ENCODE measurements at regions not wholly inside any gene's neighbourhood (a gene's known extent, or its start where the extent isn't known, plus 50 kb on each side); places are given as distances from the start of the nearest gene placed in this dataset.
"Not testable (repeated sequence)": the region's sequence is repeated elsewhere in the genome, so short reads cannot be mapped to it uniquely, and the experiment has no call there.

DNA sequence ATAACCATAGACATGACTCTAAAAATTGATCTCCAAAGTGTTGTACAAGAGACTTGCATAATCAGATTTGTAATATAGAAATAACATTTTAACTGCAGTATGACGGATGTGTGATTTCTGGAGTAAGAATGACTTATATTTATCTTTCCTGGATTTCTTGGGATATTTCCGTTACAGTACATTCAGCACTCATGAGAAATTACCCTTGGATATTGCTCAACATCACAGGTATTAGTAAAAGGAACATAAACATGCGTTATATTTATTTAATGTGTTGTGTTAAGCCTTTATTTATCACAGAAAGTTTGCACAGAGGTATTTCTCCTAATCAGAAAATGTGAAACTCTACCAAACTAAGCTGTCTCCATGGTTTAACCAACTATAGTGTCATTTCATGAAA lies 1823.9 kb upstream of the C9orf72 start:
- no peak for TF ChIP-seq EP300 (IDR thresholded peaks at IDR 0.05)
- TF ChIP-seq, protein P1, sequence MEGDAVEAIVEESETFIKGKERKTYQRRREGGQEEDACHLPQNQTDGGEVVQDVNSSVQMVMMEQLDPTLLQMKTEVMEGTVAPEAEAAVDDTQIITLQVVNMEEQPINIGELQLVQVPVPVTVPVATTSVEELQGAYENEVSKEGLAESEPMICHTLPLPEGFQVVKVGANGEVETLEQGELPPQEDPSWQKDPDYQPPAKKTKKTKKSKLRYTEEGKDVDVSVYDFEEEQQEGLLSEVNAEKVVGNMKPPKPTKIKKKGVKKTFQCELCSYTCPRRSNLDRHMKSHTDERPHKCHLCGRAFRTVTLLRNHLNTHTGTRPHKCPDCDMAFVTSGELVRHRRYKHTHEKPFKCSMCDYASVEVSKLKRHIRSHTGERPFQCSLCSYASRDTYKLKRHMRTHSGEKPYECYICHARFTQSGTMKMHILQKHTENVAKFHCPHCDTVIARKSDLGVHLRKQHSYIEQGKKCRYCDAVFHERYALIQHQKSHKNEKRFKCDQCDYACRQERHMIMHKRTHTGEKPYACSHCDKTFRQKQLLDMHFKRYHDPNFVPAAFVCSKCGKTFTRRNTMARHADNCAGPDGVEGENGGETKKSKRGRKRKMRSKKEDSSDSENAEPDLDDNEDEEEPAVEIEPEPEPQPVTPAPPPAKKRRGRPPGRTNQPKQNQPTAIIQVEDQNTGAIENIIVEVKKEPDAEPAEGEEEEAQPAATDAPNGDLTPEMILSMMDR (IDR thresholded peaks at IDR 0.05) = no peak
- Histone ChIP-seq H3K27me3 (no peaks in the 10 kb centered on the region), H3K4me3 (no peak overlapping the region), H3K9me3 (no peaks in the 10 kb centered on the region), H3K4me1 (ENCODE audit: insufficient read depth) (no peaks in the 10 kb centered on the region), H3K27ac (no peak overlapping the region), H3K36me3 (no peaks in the 10 kb centered on the region)
- WGBS, 3 donors = 81 to 88% (median 85%) methylated on average over 3 of the region's 3 CpGs
- intact Hi-C loops (cut with DNase I) = no loop called here
- no peak for DNase-seq

DNA sequence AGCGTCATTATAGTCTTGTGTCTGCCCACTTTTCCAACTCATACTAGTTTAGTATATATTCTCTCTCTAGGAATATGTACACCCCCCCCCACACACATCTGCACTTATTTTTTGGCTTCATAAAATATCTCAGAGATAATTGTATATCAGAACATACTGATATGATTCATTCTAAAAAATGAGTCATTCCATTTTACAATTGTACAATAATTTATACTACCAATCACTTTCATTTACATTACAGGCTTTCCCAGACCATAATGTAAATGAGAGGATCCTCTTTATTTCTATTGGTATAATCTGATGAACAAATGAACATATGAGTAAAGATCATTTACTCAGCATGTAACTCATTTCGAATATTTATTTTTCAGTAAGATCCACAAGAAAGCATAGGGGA lies 1842.9 kb upstream of the C9orf72 start:
- no peaks in the 10 kb centered on the region for H3K36me3 ChIP-seq
- 87 to 89% (median 88%) methylated on average over 2 of the region's 2 CpGs for WGBS, 3 donors
- no peak for DNase-seq
- no peak overlapping the region for H3K27ac ChIP-seq
- no peaks in the 10 kb centered on the region for H3K9me3 ChIP-seq
- no peak for TF ChIP-seq POLR2A (IDR thresholded peaks at IDR 0.05)
- no peak for TF ChIP-seq EP300 (IDR thresholded peaks at IDR 0.05)
- TF ChIP-seq, protein P1 (IDR thresholded peaks at IDR 0.05) = no peak
- H3K4me1 ChIP-seq (ENCODE audit: insufficient read depth) = no peaks in the 10 kb centered on the region
- intact Hi-C loops (cut with DNase I) = no loop called here
- no peaks in the 10 kb centered on the region for H3K27me3 ChIP-seq
- H3K4me3 ChIP-seq = no peak overlapping the region

DNA sequence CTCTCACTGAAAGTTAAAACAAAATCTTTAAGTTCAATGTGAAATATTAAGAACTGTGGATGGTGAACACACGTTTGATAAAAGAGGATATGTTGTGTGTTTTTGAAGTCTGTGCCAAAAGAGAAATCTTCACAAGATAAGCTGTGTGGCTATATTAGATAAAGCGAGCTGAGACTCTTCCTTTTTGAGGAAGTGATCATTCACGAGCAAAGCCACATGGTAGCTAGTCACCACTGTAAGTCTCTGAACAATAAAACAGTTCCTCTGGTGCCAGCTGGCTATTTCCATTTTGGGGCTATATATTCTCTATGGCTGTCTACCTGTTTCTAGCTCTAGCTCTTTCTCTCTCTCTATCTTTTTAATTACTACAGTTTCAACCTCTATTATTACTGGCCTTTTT lies 1849.2 kb upstream of the C9orf72 start:
- Histone ChIP-seq H3K36me3 (no peaks in the 10 kb centered on the region), H3K9me3 (no peaks in the 10 kb centered on the region), H3K4me3 (no peak overlapping the region), H3K27me3 (no peaks in the 10 kb centered on the region), H3K4me1 (ENCODE audit: insufficient read depth) (no peaks in the 10 kb centered on the region), H3K27ac (no peak overlapping the region)
- intact Hi-C loops (cut with DNase I) = no loop called here
- WGBS, 3 donors = 23 to 34% (median 29%) methylated on average over 3 of the region's 3 CpGs
- DNase-seq = no peak
- TF ChIP-seq, protein P1 (IDR thresholded peaks at IDR 0.05) = no peak
- TF ChIP-seq EP300 (IDR thresholded peaks at IDR 0.05) (no peak), POLR2A (IDR thresholded peaks at IDR 0.05) (no peak)

DNA sequence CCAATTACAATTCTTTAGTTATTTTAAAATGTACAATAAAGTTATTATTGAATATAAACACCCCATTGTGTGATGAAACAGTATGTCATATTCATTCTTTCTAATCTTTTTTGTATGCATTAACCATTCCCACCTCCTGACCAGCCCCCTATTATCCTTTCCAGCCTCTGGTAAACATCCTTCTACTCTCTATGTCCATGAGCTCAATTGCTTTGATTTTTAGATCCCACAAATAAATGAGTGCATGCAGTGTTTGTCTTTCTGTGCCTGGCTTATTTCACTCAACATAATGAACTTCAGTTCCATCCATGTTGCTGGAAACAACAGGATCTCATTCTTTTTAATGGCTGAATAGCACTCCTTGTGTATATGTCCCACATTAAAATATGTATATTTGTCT lies 1858.9 kb upstream of the C9orf72 start:
- Histone ChIP-seq H3K36me3 (no peaks in the 10 kb centered on the region), H3K4me1 (ENCODE audit: insufficient read depth) (no peaks in the 10 kb centered on the region), H3K27me3 (no peaks in the 10 kb centered on the region), H3K27ac (no peak overlapping the region), H3K9me3 (no peaks in the 10 kb centered on the region), H3K4me3 (no peak overlapping the region)
- no peak for DNase-seq
- intact Hi-C loops (cut with DNase I) = no loop called here
- TF ChIP-seq, protein P1 (IDR thresholded peaks at IDR 0.05) = no peak
- TF ChIP-seq EP300 (IDR thresholded peaks at IDR 0.05) = no peak
- TF ChIP-seq POLR2A (IDR thresholded peaks at IDR 0.05) = no peak

DNA sequence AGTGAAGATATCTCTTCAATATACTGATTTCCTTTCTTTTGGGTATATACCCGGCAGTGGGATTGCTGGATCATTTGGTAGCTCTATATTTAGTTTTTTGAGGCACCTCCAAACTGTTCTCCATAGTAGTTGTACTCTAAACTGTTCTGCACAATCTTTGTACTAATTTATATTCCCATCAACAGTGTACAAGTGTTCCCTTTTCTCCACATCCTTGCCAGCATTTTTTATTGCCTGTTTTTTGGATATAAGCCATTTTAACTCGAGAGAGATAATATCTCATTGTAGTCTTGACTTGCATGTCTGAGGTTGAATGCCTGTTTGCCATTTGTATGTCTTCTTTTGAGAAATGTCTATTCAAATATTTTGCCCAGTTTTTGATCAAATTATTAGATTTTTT lies 1859.4 kb upstream of the C9orf72 start:
- H3K4me3 ChIP-seq; H3K36me3 ChIP-seq; intact Hi-C loops (cut with DNase I); DNase-seq; H3K4me1 ChIP-seq (ENCODE audit: insufficient read depth); H3K27ac ChIP-seq; H3K9me3 ChIP-seq; H3K27me3 ChIP-seq: not testable (repeated sequence)
- 37 to 44% (median 38%) methylated on average over 2 of the region's 2 CpGs for WGBS, 3 donors

Measured in ovary (tissue), 7 donors.